NCI-H1436 (cell line): ENCODE measurements at regions not wholly inside any gene's neighbourhood (a gene's known extent, or its start where the extent isn't known, plus 50 kb on each side); places are given as distances from the start of the nearest gene placed in this dataset.

Experiments used
- DNase-seq: peaks from one replicate; lab custom pipeline; 2025; lab: John Stamatoyannopoulos, UW

DNA sequence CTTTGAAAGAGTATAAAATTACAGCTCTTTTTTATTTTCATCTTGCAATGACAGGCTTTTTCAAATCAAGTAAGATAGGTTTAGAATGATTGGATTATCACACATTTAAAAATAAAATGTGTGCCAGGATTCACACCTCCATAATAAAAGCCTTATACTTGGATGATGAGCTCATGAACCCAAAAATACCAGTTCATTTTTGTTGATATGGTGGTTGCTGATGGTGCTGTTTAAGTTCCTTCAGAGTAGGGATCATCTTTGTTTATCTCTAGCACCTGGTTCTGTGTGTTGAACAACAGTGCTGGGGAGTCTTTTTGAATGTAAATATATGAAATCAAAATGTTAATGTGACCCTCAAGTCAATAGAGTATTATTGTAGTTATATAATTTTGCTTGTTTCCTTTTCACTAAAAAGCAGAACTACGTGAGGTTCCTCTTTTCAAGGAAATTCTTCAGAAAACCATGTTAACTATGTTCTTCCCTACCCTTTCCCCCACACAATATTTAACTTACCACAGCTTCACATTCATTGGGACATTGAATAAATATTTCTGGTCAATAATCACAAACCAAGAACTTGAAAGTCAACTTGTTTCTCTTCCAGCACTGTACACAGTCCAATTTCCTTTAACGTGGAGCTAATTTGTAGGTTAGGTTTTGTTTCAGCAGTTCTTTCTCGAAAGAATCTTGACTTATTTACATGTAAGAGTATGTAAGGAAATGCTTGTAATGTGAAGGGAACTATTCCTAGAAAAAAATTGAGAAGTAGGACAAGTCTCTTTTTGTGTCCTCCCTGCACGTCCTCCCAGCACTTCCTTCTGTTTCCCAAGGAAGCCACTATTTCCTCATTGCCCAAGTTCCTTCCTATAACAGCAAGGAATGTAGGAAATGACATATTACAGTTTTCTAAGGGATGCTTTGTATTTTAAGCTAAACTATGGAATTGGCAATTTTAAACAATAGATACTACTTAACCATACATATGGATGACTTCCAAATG is 945.9 kb upstream of the CITED2 start:
- DNase-seq: no peak

DNA sequence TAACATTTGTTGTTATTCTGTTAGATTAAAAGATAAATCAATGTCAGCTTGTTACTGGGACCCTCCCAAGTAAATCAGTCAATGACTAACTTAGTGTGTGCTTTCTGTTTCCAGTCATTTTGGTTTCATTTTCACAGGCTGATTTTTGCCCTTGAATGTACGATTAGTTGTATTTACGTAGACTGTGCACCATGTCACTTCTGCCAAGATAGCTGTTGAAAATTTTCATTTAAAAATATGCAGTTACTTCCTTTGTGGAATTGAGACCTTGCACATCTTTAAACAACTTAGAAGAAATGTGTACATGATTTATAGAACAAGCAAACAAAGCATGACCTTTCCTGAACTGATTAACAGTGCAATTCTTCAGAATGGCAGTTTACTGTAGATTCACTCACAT is 944.8 kb upstream of the CITED2 start:
- no peak for DNase-seq

DNA sequence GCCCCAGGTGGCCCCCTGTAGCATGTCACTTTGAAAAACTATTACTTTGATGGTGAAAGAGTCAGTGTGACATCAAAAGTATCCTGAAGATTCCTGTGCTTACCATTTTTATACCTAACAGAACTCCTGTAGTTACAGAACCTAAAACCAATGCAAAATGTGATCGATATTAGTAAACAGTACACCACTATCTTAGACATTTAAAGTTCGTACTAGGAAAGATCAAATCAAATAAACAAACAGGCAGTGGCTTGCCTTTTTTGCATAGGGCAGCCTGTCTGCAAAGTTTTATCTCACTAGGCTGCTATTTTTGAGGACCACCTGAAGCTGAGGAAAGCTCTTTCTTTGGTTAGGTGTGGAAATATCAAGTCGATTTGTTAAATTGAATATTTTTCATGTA is 944.0 kb upstream of the CITED2 start:
- no peak for DNase-seq

DNA sequence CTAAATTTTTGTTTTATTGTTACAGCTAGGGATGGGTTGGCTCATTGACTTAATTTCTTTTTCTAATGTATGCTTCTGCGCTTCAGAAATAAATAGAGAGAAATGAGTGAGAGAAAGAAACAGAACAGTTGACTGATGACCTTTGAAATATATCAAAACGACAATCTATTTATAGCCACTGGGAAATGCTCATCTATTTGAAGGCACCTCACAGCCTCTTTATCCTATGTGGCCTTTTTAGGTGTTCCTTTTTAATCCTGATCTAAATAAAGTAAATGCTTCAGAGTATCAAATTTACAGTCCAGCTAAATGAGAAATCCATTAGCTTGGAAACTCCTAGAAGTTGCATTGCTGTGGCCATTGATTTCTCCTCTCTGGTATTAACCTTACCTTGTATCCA is 943.5 kb upstream of the CITED2 start:
- no peak for DNase-seq

DNA sequence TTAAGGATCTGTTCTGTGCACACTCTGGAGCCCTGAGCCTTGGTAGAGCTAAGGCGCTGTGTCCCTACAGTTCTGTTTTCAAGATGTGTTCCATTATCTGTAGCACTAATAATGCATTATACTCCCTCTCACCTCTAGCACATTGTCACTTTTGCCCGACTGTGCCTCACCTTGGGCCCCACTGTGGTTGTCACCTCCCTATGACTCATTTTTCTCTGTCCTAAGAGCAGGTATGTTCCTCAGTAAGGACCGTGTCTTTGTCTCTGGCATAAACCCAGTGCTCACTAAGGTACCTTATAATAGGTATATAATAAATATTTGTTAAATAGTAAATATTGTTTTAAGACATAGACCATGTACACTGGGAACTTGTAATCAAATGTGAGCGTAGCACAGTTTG is 942.5 kb upstream of the CITED2 start:
- no peak for DNase-seq

DNA sequence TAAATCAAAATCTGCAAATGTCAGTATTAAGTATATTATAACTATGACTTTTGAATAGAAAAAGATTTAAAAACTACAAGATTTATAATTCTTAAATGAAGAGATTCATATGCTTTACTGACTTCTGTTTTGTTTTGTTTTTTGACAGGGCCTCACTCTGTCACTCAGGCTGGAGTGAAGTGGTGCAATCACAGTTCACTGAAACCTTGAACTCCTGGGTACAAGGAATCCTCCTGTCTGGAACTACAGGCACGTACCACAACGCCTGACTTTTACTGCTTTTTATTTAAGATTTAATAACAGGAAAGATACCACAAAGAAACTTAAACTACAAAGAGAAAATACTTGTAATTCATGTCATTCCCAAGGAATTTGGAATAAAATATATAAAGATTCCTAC is 940.2 kb upstream of the CITED2 start:
- no peak for DNase-seq

DNA sequence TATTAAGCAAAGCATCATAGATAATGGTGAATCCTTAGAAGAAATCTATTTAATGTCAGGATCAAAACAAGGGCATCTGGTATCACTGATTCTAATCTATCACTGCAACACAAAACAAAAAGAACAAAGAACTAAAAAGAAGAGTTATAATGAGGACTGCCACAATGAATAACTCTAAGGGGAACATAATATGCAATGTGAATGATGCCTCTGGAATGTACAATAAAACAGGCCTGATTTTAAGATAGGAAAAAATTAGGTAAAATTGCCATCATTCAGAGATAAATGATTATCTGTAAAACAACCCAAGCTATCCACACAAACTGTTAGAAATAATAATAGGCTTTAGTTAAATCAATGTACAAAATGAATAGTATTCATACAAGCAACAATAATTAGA is 936.7 kb upstream of the CITED2 start:
- no peak for DNase-seq

DNA sequence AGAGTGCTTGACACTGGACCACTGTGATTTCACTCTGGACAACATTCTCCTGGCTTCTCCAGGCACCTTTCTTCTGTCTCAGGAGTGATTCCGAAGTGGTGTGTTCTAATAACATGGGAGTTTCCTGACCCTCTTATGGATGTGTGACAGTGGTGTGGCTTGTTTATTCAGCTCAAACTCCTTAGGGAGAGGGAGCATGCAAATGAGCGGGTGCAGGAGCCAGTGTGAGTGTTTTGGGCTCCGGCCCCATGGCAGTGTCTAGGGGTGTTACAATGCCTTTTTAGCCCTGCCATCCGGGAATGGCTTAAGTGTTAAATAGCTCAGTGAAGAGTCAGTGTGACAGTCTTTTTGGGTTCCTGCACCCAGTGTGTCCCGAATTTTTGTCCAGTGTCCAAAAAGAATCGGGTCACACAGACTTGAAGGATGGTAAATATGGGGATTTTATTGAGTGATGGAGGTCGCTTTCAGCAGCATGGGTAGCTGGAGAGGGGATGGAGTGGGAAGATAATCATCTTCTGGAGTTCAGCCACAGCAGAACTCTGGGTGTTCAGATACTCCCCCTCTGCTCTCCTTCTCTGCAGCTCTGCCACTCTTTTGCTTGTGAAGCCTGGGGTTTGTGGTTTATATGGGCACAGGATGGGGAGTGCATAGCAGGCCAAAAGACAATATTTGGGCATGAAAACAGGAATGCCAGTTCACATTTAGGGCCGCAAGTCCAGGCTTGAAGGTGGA is 928.9 kb upstream of the CITED2 start:
- DNase-seq: no peak

DNA sequence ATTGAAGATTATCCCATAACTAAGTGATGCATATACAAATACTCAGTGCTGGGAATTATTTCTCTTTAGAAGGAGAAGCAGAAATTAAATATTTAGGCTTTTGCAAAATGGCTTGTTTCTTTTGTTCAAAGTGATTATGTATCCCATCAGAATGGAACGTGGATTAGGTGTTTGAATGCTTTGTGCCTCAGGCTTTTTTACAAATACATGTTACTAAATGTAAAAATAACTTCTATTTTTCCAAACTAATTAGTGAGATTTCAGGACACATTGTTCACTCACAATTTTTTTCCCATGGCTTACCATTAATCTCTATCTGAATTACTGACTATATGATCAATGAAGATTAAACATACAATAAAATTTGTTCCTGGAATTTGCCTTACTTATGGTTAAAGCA is 925.9 kb upstream of the CITED2 start:
- no peak for DNase-seq

DNA sequence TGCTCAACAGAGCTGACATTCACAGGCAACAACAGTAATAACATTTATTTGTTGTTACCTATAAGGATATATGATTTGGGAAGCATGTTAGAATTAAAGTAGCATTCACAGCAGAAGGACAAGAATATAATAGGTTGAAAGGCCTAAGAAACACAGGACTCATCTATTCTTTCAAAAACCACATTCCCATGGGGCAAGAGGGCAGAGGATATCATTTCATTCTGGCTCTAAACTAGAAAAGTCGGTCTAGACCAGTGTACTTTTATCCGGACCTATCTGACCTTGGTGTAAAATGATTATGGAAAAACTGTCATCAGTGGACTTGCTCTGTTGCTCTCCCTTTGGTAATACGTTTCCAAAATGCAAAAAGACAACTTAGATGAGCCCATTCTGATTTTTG is 914.7 kb upstream of the CITED2 start:
- no peak for DNase-seq

DNA sequence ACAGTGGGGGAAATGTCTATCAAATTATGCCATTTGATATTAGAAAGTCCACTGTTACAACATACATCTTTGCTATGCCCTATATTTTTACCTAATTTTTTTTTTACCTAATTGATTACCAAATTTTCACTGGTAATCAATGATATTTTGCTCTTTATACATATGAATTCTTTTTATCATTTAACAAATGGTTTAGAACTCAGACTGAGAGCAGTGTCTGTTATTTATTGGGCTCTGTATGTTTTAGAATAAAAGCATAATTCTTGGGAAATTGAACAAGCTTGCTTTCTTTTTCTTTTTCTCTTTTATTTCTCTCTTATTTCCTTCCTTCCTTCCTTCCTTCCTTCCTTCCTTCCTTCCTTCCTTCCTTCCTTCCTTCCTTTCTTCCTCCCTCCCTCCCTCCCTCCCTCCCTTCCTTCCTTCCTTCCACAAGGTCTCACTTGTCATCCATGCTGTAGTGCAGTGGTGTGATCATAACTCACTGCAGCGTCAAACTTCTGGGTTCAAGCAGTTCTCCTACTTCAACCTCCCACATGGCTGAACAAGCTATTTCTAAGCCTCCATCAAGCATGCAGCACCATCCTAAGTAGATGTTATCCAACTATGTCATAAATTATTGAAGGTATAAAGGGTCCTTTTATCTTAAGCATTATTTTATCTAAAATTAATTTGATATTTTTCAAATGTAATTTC is 911.7 kb upstream of the CITED2 start:
- no peak for DNase-seq

DNA sequence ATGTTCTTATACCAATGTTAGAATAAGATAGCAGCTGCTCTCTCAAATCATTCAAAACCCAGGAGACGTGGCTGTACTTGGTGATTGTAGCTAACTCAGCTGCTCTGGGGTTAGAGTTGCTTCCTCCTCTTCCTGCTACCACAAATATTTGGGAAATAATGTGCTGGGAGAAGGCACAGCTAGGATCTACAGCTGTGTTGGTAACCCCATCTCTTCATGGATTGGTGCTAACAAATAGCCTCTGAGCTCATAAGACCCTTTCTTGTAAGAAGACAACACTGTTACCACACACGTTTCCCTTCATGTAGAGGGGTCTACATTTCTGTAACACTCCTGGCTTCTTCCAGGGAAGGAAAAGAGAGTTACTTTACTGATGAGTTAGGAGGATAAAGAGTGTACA is 911.0 kb upstream of the CITED2 start:
- no peak for DNase-seq

DNA sequence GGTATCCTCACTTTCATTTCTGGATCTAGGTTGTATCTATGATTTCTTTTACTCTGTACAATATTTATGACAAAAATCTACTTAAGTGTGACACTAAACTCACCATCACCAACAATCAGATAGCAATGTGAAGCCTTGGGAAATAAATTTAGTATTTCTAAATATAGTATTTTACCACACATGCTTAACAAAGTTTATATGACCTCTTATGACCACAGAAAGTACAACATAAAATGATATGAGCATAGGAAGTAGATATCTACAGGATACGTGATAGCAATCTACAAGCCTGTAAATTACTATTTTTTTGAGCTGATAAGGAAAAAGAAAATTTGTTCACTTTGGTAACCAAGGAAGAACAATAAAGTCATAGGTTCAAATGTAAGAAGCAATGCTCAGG is 910.4 kb upstream of the CITED2 start:
- DNase-seq: no peak

DNA sequence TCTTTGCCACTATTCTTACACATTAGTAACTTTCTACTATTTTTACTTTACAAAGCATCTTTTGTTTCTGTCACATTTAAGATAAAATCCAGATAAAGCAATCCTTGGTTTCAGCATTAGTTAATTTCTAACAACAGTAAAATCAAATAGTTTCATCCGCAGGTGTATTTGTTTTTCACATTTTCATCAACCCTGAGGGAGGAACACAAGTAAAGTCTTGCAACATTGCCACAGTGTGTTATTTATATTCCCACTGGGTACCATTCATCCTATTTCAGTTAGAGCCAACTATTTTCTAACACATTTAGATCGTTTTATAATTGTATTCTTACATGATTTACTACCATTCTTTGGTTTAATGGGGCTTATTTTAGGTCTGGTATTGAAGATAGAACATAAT is 908.7 kb upstream of the CITED2 start:
- DNase-seq: no peak

DNA sequence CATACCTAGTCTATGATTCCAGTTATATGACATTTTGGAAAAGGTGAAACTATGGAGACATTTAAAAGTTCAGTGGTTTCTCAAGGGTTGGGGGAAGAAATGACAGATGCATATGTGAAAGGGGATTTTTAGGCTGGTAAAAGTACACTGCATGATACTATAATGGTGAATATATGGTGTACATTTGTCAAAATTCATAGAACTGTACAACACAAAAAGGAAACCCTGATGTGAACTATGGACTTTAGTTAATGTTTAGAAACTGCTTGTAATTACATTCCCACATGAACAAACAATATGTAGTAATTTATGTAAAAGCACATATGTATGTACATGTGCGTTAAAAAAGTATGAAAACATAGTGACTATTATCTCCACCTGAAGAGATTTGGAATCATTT is 907.3 kb upstream of the CITED2 start:
- no peak for DNase-seq

DNA sequence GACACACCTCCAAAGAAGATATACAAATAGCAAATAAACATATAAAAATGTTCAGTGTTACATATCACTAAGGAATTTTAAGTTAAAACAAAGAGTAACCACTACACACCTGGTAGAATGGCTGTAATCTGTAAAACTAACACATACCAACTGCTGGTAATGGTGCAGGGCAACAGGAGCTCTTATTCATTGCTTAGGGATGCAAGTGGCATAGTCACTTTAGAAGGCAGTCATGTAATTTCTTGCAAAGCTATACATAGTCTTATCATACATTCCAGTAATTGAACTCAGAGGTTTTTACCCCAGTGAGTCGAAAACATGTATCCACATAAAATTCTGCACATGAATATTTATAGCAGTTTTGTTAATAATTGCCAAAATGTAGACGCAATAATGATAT is 906.8 kb upstream of the CITED2 start:
- no peak for DNase-seq

DNA sequence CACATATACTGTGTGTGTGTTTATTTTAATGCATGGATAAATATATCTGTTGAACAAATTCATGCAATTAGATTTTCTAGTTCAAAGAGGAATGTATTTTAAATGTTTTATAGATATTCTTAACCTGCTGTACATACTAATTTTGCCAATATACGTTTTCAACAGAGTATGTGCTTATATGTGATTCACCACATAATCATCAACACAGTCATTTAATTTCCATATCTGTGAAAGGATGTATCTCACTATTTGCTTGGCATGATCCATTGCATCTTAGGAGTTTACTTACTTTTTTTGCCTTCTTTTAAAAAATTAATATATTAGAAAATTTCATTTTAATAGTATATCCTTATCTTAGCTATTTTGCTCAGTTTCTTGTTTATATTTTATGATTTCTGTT is 902.3 kb upstream of the CITED2 start:
- DNase-seq: no peak

DNA sequence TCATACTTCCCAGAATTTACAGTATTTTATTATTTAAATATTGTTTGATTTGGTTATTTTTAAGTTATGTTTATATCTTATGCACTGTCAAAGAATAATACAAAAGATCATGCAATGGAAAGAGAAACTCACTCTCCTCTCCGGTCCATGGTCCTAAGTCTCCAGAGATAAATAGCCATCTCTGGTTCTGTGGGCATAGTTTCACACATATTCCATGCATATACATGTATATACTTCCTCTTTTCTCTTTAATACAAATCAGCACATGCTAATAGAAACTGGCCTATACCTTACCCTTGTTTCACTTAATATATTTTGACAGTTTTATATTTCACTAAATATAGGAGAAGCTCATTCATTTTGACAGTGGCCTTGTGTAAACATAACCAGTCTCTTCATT is 901.7 kb upstream of the CITED2 start:
- DNase-seq: no peak

DNA sequence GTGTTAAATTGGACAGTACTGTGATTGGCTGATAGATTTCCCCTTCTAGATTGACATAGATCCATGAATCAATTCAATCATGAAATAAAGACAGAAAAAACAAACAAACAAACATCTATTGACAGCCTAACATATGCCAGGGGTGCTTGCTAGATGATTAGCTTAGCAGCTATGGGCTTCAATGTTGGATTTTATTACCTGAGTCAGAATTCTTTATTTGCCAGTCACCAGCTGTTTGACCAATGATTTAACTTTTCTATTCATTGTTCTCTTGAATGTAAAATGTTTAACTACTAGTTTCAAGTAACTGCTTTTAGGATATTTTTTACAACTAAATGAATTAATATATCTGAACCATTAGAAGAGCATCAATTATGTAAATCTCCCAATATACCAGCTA is 901.3 kb upstream of the CITED2 start:
- DNase-seq: no peak

DNA sequence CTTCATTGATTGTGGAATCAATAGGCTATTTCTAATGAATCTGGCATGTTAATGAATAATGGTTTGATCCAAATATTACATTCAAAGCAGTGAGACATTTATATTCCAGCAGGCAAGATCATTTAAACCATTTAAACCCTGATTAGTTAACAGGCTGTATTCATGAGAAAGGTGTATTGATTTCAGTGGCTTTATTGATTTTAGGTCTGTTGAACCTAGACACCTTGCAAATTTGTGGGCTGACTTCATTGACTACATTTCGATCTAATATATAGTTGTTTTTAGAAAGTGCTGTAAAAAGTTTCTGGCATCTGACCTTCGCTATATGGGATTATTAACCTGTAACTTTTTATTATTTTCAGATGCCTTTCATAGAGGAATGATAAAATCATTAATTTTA is 900.1 kb upstream of the CITED2 start:
- DNase-seq: no peak

DNA sequence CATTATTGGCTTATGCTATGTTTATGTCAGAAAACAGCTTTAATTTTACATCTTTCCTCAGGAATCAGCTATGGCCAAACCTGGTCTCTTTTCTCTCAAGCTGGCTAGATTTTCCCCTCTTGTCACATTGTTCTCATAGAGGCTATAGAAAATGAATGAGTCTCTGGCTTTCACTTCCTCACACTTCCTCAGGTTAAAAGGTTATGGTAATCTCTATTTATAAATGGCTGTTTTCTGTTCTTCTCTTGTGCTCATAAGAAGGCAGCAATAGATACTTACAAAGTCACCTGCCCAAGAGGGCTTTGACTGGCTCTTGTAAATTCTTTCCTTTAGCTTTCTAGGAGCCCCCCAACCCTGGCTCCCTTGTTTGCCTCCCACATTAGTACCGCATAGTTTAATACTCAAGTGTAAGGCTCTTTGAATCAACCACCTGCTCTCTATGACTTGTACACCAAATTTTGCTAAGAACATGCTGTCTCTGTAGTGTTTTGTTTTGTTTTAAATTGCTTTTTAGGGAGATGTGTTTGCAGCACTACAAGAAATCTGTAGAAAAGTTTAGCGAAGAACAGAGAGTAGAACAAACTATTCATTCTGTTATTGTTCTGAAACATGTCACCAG is 897.4 kb upstream of the CITED2 start:
- no peak for DNase-seq

DNA sequence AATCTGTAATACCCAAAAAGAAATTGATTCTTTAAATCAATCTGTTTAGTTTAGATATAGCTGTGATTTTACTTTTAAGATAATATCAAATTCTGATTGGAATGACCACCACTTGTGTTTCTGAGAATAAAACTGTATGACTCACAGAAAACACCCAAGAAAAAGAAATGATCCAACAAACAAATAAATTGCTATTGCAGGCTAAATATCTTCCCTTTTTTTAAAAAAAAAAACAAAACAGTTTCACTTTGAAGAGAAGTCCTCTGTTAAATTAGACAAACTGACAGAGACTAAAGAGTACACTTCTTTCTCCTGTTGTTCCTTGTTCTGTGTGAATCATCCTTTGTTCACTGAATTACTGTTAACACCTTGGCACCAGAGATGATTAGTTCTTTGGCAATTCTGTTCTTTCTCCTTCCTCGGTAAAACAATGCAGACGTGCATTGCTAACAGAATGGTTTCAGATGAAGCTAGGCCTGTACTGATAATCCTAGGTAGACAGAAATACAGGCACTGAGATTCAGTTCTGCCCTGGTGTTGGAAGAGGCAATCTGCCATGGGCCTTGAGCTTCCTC is 895.2 kb upstream of the CITED2 start:
- DNase-seq: no peak
